GM19452 (cell line): ENCODE measurements at regions not wholly inside any gene's neighbourhood (a gene's known extent, or its start where the extent isn't known, plus 50 kb on each side); places are given as distances from the start of the nearest gene placed in this dataset.

ENCODE experiments used
- ATAC-seq: cut with Tn5 transposase; IDR thresholded peaks from one replicate; pipeline ENCODE4 v1.9.1; 2021; ENCODE audit not compliant: unreplicated experiment

GRCh38 chr6:167672738-167673137 is 154.0 kb upstream of the AFDN start:
- no peak for ATAC-seq

GRCh38 chr6:167673946-167674345 is 152.8 kb upstream of the AFDN start:
- ATAC-seq: no peak

DNA sequence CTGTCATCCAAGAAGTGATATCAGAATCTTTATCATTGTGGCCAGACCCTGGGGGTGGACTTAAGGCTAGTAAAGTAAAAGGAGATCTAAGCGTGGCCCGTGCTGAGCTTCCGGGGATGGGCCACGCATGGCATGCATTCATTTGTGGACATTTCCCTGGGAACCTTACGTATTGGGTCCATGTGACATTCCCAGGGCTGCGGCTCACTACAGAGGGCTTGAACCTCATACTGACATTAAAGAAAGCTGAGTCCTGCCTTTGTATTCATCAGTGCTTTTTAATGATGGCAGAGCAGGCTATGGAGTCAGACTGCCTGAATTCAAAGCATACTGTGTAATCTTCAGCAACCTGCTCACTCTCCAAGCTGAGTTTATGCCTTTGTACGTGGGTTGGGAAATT is 152.2 kb upstream of the AFDN start:
- no peak for ATAC-seq

- no peak for ATAC-seq
Observed at GRCh38 chr6:167676000-167676665, 150.6 kb upstream of the AFDN start.

DNA sequence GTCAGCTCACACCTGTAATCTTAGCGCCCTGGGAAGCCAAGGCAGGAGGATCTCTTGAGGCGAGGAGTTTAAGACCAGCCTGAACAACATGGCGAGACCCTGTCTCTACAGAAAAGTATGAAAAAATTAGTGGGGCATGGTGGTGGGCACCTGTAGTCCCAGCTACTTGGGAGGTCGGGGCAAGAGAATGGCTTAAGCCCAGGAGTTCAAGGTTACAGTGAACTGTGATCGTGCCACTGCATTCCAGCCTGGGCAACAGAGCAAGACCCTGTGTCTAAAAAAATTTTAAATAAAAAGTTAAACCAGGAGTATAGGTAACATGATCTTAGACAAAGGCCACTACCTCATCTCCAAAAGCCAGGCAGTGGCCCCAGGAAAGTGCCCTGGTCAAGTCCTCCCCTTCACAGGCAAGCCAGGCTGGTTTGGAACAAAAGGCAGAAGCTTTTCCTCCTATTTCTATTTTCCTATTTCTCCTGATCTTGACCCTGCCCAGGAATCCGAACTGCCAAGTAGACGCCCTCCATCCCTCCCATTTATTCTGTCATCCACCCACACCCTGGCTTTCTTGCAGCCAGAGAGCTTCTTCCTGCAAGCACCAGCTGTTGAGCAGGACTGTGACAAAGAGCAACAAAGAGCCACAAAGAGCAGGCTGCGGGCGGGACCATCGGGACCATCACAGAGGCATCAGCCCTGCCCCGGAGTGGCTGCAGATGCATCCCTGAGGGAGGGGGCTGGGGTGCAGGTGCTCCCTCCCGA is 149.9 kb upstream of the AFDN start:
- no peak for ATAC-seq

DNA sequence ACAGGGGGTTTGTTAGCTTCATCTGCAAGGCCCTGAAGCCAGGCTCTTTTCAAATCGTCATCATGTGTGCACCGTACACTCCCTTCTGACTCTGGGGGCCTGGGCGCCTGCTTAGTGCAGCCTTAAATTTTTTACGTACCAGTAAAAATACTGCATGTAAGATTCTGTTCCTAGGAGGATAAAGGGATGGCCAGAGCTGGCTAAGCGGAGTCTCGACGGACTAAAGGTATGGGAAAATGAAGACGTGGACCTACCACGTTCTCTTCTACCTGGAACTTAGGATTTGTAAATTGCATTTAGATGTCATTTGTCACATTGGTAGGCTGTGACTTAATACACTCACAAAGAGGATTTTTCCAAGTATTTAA is 149.3 kb upstream of the AFDN start:
- no peak for ATAC-seq

DNA sequence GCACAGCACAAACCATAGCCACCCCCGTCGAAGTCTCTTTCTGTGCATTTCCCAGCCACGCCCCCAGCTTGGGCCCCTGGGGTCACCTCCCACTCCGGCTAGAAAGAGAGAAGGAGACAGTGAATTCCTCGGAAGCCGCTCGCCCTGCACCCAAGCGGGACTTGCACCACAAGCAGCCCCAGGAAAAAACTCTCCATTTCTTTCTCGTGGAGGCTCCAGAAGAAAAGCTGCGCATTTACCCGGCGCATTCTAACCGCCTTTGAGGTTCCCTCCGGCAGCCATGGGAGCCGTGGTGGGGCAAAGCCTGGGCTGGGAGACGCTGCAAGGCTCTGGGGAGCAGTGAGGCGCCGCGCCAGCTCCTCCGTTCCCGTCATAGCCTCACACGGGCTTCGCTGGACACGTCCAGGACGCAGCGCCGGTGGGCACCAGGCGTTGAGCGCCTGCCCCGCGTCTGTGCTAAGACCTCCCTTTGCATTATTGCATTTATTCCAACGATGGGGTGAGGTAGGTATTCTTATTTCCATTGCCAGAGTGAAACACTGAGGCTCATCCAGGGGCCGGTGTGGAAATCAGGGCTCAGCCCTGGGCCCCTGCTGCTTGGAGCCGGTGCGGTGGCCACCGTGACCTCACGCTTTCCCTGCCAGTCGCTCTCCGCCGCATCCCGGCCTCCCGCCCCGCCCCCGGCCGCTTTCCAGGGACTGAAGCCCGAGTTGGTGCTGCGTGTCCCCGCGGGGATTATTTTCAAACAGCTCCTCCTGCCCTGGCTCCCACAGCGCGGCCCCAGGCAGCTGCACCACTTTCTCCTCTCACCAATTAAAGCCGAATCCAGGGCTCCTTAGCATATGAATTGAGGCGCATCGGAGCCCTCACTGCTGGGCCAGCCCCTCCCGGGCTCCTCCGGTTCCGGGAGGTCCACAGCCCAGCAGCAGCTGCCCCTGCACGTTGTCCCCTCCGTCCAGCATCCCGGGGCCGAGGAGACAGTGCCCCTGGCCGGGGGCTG is 148.3 kb upstream of the AFDN start:
- ATAC-seq: no peak

DNA sequence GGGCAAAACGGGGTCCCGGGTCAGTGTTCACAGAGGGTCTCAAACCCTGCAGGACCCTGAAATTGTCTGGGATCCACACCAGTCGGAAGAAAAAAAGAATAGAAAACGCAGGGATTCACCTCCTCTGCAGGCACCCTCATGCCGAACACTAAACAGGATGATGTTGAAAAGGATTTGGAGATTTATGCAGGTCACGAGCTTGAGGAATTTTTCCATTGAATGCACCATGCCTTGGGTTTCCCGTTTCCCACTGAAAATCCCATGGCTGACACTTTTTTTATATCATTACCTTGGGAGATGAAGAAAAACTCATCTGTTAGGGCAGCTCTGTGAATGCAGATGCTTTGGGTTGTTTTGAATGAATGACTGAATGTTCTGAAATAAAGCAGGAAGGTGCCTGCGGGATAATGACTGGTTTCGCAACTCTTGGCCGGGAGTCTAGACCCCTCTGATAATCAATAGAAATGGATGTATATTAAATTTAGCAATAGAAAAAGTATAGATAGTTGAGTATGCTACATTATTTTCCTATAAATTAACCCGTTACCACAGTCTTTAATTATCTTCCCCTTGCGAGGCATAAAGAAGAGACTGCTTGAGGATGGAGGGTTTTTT is 147.5 kb upstream of the AFDN start:
- ATAC-seq: no peak

GRCh38 chr6:167679790-167680604 is 146.7 kb upstream of the AFDN start:
- no peak for ATAC-seq

DNA sequence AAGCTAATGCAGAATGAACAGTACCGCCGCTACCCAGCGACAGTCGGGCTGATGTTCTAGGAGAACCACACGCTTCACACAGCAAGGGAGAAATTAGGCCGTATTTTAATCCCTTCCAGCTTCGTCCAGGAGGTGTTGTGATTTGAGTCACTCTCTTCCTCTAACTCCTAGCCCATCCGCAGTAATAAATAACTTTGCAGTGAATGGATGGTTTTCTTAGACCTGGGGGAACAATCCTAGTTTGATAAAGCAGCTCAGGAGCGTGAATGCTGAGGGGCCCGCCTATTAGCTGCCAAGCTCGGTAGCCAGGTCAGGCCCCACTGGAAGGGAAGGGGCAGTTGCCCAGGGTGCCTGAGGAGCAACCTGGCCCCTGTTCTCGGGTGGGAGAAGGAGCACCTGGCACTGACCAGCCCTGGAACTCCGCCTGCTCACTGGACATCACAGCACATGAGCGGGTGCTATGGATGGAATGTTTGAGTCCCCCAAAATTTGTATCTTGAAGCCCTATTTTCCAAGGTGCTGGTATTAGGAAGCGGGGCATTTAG is 146.0 kb upstream of the AFDN start:
- ATAC-seq: no peak

DNA sequence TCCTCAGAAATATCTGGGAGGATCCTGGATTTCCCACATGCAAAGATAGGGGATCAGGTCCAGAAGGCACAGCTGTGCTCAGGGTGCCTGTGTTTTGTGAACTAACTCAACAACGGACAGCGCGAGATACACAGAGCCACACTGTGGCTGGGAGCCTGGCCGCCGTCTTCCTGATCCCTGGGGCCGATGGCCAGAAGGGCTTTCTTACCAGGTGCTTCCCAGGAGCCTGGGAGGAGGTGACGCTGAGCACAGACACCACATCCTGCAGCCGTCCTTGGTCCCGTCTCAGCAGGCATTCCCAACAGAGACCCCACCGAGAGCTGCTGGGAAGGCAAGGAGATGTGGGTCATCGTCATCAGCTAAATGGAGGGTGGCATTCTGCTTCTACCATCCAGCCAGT is 144.6 kb upstream of the AFDN start:
- ATAC-seq: no peak

- no peak for ATAC-seq
Observed at GRCh38 chr6:167682546-167683027, 144.1 kb upstream of the AFDN start.

- ATAC-seq: no peak
Observed at GRCh38 chr6:167683028-167683862, 143.5 kb upstream of the AFDN start.

DNA sequence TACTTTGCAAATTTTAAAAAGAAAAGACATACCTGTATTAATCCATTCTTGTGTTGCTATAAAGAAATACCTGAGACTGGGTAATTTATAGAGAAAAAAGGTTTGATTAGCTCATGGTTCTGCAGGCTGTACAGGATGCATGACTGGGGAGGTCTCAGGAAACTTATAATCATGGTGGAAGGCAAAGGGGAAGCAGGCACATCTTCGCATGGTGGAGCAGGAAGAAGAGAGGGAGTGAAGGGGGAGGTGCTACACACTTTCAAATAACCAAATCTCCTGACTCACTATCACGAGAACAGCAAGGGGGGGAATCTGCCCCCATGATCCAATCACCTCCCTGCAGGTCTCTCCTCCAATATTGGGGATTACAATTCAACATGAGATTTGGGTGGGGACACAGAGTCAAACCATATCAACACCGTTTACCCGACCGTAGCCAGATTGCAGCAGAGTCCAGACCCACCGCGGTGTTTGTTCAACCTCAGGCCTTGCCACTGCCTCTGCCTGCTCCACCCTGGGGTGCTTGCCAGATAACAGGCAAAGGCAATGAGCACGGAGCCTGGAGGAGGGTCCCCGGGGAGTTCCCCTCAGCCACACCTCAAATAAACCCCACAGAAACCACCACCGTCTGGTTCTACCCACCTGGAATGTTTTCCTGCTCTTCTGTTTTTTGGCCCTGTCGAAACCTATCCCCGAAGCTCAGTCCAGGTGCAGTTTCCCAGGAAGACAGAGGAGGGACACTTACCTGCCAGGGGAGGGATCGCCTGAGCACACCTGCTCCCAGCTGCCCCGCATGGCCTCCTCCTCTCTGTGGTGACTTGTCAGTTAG is 142.2 kb upstream of the AFDN start:
- ATAC-seq: no peak

GRCh38 chr6:167685654-167686053 is 141.1 kb upstream of the AFDN start:
- ATAC-seq: no peak

- ATAC-seq: no peak
Observed at GRCh38 chr6:167686204-167686893, 140.4 kb upstream of the AFDN start.

DNA sequence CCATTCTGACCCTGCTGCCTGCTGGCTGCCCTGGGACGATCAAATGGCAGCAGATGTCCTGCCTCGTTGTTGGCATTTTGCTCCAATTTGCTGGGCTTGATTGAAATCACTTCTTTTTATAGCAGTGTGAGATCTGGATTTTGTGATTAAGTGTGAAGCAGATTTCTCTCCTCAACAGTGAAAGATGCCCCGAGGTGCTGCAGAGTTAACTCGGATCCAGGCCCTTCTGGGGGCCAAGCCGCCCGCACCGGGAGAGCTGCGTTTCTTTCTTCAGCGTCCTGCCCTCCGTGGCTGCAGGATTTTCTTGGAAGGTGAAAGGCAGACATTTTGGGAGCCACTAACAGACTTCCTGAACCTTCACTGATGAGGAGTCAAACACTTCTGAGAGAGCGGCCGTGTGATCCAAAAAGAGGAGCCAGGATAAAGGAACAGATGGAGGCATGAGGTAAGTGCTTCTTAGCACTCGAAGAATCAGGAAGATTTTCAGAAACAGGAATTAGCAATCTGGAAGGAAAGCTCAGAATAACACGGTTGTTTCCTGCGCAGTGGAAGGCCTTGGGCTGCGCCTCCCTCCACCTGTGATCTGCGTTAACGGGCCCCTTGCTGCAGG is 139.5 kb upstream of the AFDN start:
- ATAC-seq: no peak
